GM10248 (cell line): ENCODE measurements at regions not wholly inside any gene's neighbourhood (a gene's known extent, or its start where the extent isn't known, plus 50 kb on each side); places are given as distances from the start of the nearest gene placed in this dataset.

ENCODE experiments used
- CTCF ChIA-PET: fragments of 300-600 bp; sonication (Branson Sonifier 250); formaldehyde crosslinking; extraction: SDS; loops from one replicate; lab custom pipeline; 2021; ENCODE audit warnings: antibody characterized with exemption; lab: Yijun Ruan, JAX
- POLR2A ChIA-PET: fragments of 350-650 bp; sonication (Branson Sonifier 250); formaldehyde crosslinking; extraction: SDS; loops from one replicate; lab custom pipeline; 2020; ENCODE audit warnings: antibody characterized with exemption; lab: Yijun Ruan, JAX
- DNase-seq: peaks from one replicate; pipeline ENCODE4 v3.0.0; 2012; ENCODE audit errors: extremely low spot score
- TF ChIP-seq, protein P1 (sequence below): IDR thresholded peaks from 2 replicates; pipeline ENCODE4 v1.5.1; 2012; ENCODE audit warnings: mild to moderate bottlenecking, low read depth; ENCODE audit errors: extremely low read depth, missing control alignments, control extremely low read depth

GRCh38 chr9:79173932-79174331 lies 397.8 kb upstream of the TLE4 start:
- ChIA-PET CTCF (no interaction called here), POLR2A (no interaction called here)
- no peak for DNase-seq
- TF ChIP-seq, protein P1, sequence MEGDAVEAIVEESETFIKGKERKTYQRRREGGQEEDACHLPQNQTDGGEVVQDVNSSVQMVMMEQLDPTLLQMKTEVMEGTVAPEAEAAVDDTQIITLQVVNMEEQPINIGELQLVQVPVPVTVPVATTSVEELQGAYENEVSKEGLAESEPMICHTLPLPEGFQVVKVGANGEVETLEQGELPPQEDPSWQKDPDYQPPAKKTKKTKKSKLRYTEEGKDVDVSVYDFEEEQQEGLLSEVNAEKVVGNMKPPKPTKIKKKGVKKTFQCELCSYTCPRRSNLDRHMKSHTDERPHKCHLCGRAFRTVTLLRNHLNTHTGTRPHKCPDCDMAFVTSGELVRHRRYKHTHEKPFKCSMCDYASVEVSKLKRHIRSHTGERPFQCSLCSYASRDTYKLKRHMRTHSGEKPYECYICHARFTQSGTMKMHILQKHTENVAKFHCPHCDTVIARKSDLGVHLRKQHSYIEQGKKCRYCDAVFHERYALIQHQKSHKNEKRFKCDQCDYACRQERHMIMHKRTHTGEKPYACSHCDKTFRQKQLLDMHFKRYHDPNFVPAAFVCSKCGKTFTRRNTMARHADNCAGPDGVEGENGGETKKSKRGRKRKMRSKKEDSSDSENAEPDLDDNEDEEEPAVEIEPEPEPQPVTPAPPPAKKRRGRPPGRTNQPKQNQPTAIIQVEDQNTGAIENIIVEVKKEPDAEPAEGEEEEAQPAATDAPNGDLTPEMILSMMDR: no peak

DNA sequence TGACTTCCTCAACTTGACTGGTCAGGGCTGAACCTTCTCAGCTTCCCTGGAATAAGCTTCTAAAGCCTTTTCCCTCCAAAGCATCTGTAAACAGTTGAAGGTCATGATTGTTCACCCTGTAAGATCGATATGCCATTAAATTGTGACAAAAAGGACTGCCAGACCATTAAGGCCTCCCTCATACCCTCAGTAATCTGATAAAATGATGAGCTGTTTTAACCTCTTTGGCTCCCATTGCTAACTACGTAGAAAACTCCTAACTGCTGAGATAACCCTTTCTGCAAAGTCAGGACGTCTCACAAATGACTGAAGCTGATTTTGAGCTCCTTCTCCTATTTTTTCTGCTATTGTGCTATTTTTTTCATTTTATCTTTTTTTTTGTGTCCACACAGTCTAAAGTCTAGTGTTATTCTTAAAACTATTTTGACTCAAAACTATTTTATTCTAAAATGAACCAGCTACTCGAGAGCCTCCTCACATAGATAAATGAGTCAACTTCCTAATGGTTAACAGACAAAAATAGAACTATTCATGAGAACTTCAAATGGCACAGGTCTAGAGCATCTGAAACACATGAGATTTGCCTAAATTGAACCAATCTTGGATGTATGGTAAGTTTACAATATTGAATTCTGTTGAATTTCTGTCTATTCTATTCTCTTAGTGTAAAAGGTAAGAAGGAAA lies 395.6 kb upstream of the TLE4 start:
- TF ChIP-seq, protein P1: no peak

DNA sequence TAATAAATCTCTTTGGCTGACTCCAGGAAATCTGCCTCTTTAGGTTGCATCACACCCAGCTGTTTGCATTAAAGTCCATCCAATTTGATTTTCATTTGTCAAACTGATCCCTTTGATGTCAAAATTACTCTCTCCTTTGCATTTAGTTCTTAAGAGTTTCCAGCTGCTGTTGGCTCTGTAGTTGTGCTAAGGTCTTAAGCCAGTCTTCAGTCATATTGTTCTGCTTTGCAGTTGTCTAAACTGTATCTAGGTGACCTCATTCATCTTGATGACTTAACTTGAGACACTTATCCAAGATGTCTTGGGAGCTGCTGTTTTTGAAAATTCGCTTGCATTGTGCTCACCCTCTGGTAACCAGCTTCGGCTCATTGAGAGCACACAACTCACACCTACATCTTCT lies 386.9 kb upstream of the TLE4 start:
- TF ChIP-seq, protein P1: no peak
- ChIA-PET CTCF (interaction anchor here (1.4 kb wide), 1 partner anchor 11 kb away, joined by 3 read pairs; no protein-coding TSS in a partner anchor), POLR2A (no interaction called here)
- no peak for DNase-seq

More for the DNA sequence above, 395.6 kb upstream of the TLE4 start:
- ChIA-PET POLR2A (no interaction called here), CTCF (interaction anchor here (0.9 kb wide), 1 partner anchor 10 kb away, joined by 3 read pairs; no protein-coding TSS in a partner anchor)
- DNase-seq: no peak

GRCh38 chr9:79185866-79186265 lies 385.9 kb upstream of the TLE4 start:
- CTCF ChIA-PET: no interaction called here

GRCh38 chr9:79189511-79189924 lies 382.2 kb upstream of the TLE4 start:
- no peak for DNase-seq
- TF ChIP-seq, protein P1: no peak
- POLR2A ChIA-PET: no interaction called here
- CTCF ChIA-PET: no interaction called here

More at GRCh38 chr9:79185866-79186265, 385.9 kb upstream of the TLE4 start:
- POLR2A ChIA-PET: no interaction called here
- no peak for DNase-seq
- TF ChIP-seq, protein P1: no peak

- TF ChIP-seq, protein P1: no peak
- no peak for DNase-seq
- ChIA-PET CTCF (no interaction called here), POLR2A (no interaction called here)
These were observed 378.8 kb upstream of the TLE4 start for GRCh38 chr9:79193001-79193400.
